ENCODE measurements at regions not wholly inside any gene's neighbourhood (a gene's known extent, or its start where the extent isn't known, plus 50 kb on each side); places are given as distances from the start of the nearest gene placed in this dataset.

- DNase-seq (ENCODE audit: low read depth): no peak
- no peak overlapping the region for H3K4me3 ChIP-seq (replicated peaks; ENCODE audit: low read depth, low read length)
- TF ChIP-seq CTCF (IDR thresholded peaks at IDR 0.05; ENCODE audit: low read length, missing control alignments): no peak
These were observed 207.6 kb upstream of the ZNF32 start for GRCh38 chr10:43856299-43856698.

DNA sequence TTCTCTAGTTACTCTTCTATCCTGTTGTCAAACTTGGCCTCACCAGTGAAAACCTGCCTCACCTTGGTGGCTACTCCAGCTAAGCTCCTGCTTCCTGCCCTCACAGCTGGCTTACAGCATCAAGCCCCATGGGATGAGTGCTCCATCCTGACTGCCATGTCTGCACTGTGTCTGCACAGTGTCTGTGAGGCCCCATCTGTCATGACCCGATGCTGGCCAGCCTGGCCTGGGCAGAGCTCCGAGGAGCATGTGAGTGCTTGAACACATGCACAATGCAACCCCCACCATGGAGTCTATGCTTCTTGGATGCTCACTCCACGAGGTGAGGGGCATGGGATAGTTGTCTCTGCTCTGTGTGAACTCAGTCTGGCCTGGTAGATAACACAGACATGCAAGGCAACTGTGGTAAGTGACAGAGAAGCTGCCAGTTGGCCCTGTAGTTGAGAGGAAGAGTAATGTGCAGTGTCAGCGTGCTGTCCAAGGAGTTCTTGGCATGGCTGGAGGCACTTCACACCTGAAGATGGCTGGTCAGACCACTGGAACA lies 207.1 kb upstream of the ZNF32 start:
- TF ChIP-seq CTCF (IDR thresholded peaks at IDR 0.05; ENCODE audit: low read length, missing control alignments): no peak
- H3K4me3 ChIP-seq (replicated peaks; ENCODE audit: low read depth, low read length): no peak overlapping the region
- DNase-seq (ENCODE audit: low read depth): no peak

- peak; percentile 34 for DNase-seq (ENCODE audit: low read depth)
- no peak overlapping the region for H3K4me3 ChIP-seq (replicated peaks; ENCODE audit: low read depth, low read length)
- no peak for TF ChIP-seq CTCF (IDR thresholded peaks at IDR 0.05; ENCODE audit: low read length, missing control alignments)
These were observed 205.3 kb upstream of the ZNF32 start for GRCh38 chr10:43854007-43854406.

- no peak overlapping the region for H3K4me3 ChIP-seq (replicated peaks; ENCODE audit: low read depth, low read length)
- no peak for DNase-seq (ENCODE audit: low read depth)
- TF ChIP-seq CTCF (IDR thresholded peaks at IDR 0.05; ENCODE audit: low read length, missing control alignments): no peak
These were observed 204.7 kb upstream of the ZNF32 start for GRCh38 chr10:43853369-43853768.

GRCh38 chr10:43852644-43853214 lies 204.0 kb upstream of the ZNF32 start:
- TF ChIP-seq CTCF (IDR thresholded peaks at IDR 0.05; ENCODE audit: low read length, missing control alignments): no peak
- H3K4me3 ChIP-seq (replicated peaks; ENCODE audit: low read depth, low read length): no peak overlapping the region
- no peak for DNase-seq (ENCODE audit: low read depth)

DNA sequence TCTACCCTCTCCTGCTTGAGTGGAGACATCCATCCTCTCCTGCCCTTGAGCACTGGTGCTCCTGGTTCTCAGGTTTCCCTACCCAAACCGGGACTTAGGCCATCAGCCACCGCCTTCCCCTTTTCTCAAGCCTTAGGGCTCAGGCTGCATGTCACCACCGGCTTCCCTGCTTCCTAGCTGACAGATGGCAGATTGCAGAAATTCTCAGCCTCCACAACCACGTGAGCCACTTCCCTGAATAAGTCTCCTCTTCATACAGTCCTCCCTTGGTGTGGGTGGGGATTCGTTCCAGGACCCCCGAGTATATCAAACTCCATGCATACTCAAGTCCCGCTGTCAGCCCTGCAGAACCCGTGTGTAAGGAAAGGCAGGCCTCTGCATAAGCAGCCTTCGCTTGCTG lies 203.5 kb upstream of the ZNF32 start:
- no peak for TF ChIP-seq CTCF (IDR thresholded peaks at IDR 0.05; ENCODE audit: low read length, missing control alignments)
- H3K4me3 ChIP-seq (replicated peaks; ENCODE audit: low read depth, low read length): no peak overlapping the region
- DNase-seq (ENCODE audit: low read depth): no peak

GRCh38 chr10:43851030-43851429 lies 202.3 kb upstream of the ZNF32 start:
- TF ChIP-seq CTCF (IDR thresholded peaks at IDR 0.05; ENCODE audit: low read length, missing control alignments): no peak
- no peak overlapping the region for H3K4me3 ChIP-seq (replicated peaks; ENCODE audit: low read depth, low read length)
- DNase-seq (ENCODE audit: low read depth): no peak

Measured in fibroblast of pulmonary artery (primary cell).